K562 (cell line): ENCODE measurements at regions not wholly inside any gene's neighbourhood (a gene's known extent, or its start where the extent isn't known, plus 50 kb on each side); places are given as distances from the start of the nearest gene placed in this dataset.

Experiments
- ATAC-seq: fragments of 200-7000 bp; cut with Tn5 transposase; 3 replicates; pipeline ENCODE4 v1.9.1; 2020; ENCODE audit warnings: moderate library complexity
- BruUV-seq: library from RNA; stranded (reverse); fragments of 400-500 nt; replicated peaks from 2 replicates; lab custom pipeline; 2021; lab: Mats Ljungman, UMichigan
- CTCF ChIA-PET: fragments of 300-600 bp; formaldehyde crosslinking; extraction: SDS; loops from one replicate; lab custom pipeline; 2021; ENCODE audit warnings: low intra/inter-chr PET ratio; lab: Yijun Ruan, JAX
- POLR2A ChIA-PET: fragments of 300-600, 350-650 bp; sonication (Branson Sonifier 250); formaldehyde crosslinking; extraction: SDS; loops from one replicate; lab custom pipeline; 2021; ENCODE audit warnings: antibody characterized with exemption, inconsistent platforms; lab: Yijun Ruan, JAX
- DNase-seq, 4 experiments: peaks; one replicate each; pipeline versions ENCODE4 v3.0.0 to v3.0.0-alpha.2; 2011 to 2018; ENCODE audit warnings: low spot score in 3 of 4, mixed read lengths in 3 of 4; ENCODE audit errors: extremely low read depth in 1 of 4
- FAIRE-seq: peaks from 2 replicates; lab custom pipeline; 2011; peaks lifted over from hg19 to GRCh38; lab: Jason Lieb, UNC
- H2AFZ ChIP-seq: 2 replicates; pipeline ENCODE4 v1.6.0; 2011; ENCODE audit warnings: low read depth, low read length, control low read depth, inconsistent platforms
- H3K27ac ChIP-seq: fragments of 200-600 bp; 3 replicates; pipeline ENCODE4 v1.8.0; 2011; ENCODE audit warnings: low read depth, mild to moderate bottlenecking, control low read depth, inconsistent platforms, low read length, moderate library complexity, mixed read lengths; ENCODE audit errors: extremely low read depth
- H3K27me3 ChIP-seq, 2 experiments: fragments of 300-600 bp in 1 of 2; 2 replicates in 1 of 2; 3 replicates in 1 of 2; pipeline versions ENCODE4 v1.6.0 to v1.8.0; 2011; ENCODE audit warnings: inconsistent platforms in 2 of 2, low read length in 2 of 2, mild to moderate bottlenecking in 1 of 2, mixed read lengths in 1 of 2, moderate library complexity in 1 of 2; ENCODE audit not compliant: control insufficient read depth in 2 of 2, insufficient read depth in 2 of 2
- H3K36me3 ChIP-seq: fragments of 300-600 bp; 3 replicates; pipeline ENCODE4 v1.8.0; 2011; ENCODE audit warnings: mild to moderate bottlenecking, low read length, inconsistent platforms; ENCODE audit not compliant: control insufficient read depth, insufficient read depth
- H3K4me1 ChIP-seq, 2 experiments: fragments of 200-600 bp in 1 of 2; replicated peaks in 1 of 2; 2 replicates in 1 of 2; 3 replicates in 1 of 2; pipeline versions ENCODE4 v1.5.1 to v1.8.0; 2011; ENCODE audit warnings: inconsistent platforms in 2 of 2, low read length in 2 of 2, mild to moderate bottlenecking in 1 of 2, mixed read lengths in 1 of 2, moderate library complexity in 1 of 2; ENCODE audit not compliant: control insufficient read depth in 2 of 2, insufficient read depth in 2 of 2
- H3K4me2 ChIP-seq: 2 replicates; pipeline ENCODE4 v1.6.1; 2011; ENCODE audit warnings: low read length, control low read depth, inconsistent platforms, mixed read lengths; ENCODE audit not compliant: insufficient read depth
- H3K4me3 ChIP-seq: fragments of 200-600 bp; sonication (generic), shearing (Covaris generic); 2 replicates; pipeline ENCODE4 v1.5.1; 2016; ENCODE audit warnings: control low read depth, inconsistent platforms
- H3K79me2 ChIP-seq: fragments of 200-600 bp; 3 replicates; pipeline ENCODE4 v1.8.0; 2011; ENCODE audit warnings: low read length, inconsistent platforms; ENCODE audit not compliant: control insufficient read depth, insufficient read depth
- H3K9ac ChIP-seq, 2 experiments: 2 replicates each; pipeline versions ENCODE4 v1.6.0 to v1.6.1; 2011; ENCODE audit warnings: low read depth in 2 of 2, low read length in 2 of 2, control low read depth in 1 of 2, inconsistent platforms in 1 of 2, mild to moderate bottlenecking in 1 of 2, mixed read lengths in 1 of 2; ENCODE audit not compliant: insufficient read depth in 1 of 2
- H3K9me1 ChIP-seq: one replicate; pipeline ENCODE4 v1.6.0; 2011; ENCODE audit warnings: inconsistent platforms, mild to moderate bottlenecking, low read length, moderate library complexity; ENCODE audit not compliant: control insufficient read depth, insufficient read depth
- H3K9me3 ChIP-seq: replicated peaks from 2 replicates; pipeline ENCODE4 v1.5.1; 2011; ENCODE audit warnings: low read depth, low read length, inconsistent platforms; ENCODE audit not compliant: control insufficient read depth, insufficient read depth
- H4K20me1 ChIP-seq: replicated peaks from 2 replicates; pipeline ENCODE4 v1.6.1; 2011; ENCODE audit warnings: low read length, inconsistent platforms, mixed read lengths; ENCODE audit not compliant: control insufficient read depth, insufficient read depth
- EP300 ChIP-seq: IDR thresholded peaks from 2 replicates; pipeline ENCODE4 v1.6.1; 2012; ENCODE audit warnings: low read length, improper control_type of control experiment
- FOSL1 ChIP-seq: fragments of 200-800 bp; sonication (Bioruptor generic); conservative IDR thresholded peaks from 2 replicates; pipeline ENCODE4 v1.6.1; 2016; ENCODE audit warnings: missing genetic modification characterization, missing compliant biosample characterization
- GATA2 ChIP-seq: sonication (generic); formaldehyde crosslinking; IDR thresholded peaks from 2 replicates; pipeline ENCODE4 v1.4.0; 2020; ENCODE audit warnings: mild to moderate bottlenecking, missing genetic modification reagents
- SREBF1 ChIP-seq: fragments of 150-350 bp; IDR thresholded peaks from 2 replicates; pipeline ENCODE4 v1.6.1; 2014; ENCODE audit warnings: antibody characterized with exemption, low read depth, low read length, borderline replicate concordance
- TEAD1 ChIP-seq, 2 experiments: fragments of 450-650 bp in 1 of 2; sonication (generic) in 1 of 2; formaldehyde crosslinking; IDR thresholded peaks; 2 replicates each; pipeline versions ENCODE4 v1.4.0 to v1.8.0; 2020 to 2022; ENCODE audit warnings: mild to moderate bottlenecking in 2 of 2, missing genetic modification reagents in 1 of 2
- ZBTB8A ChIP-seq: fragments of 450-650 bp; IDR thresholded peaks from 2 replicates; pipeline ENCODE4 v1.6.1; 2018; ENCODE audit warnings: mild to moderate bottlenecking, moderate library complexity; ENCODE audit not compliant: partially characterized antibody
- WGBS: fragments of 100-300 bp; shearing (Covaris generic); methylation state at CpG from one replicate; pipeline ENCODE4 v1.1.6; 2016; ENCODE audit warnings: low coverage, mixed read lengths; ENCODE audit not compliant: insufficient coverage; ENCODE audit errors: missing lambda C conversion rate; 5-methylcytosine and 5-hydroxymethylcytosine counted together
- in situ Hi-C: fragments of 300-500 bp; cut with MboI; formaldehyde crosslinking; loops from 4 replicates; pipeline ENCODE4 v1.15.0; 2018; ENCODE audit warnings: inconsistent platforms, mixed read lengths
- intact Hi-C: fragments of 100-400 bp; cut with micrococcal nuclease; formaldehyde crosslinking; loops from 2 replicates; pipeline ENCODE4 v1.14.2; 2022
- TF ChIP-seq, protein P1 (sequence below): fragments of 250-450 bp; sonication (Bioruptor Pico); IDR thresholded peaks from 2 replicates; pipeline ENCODE4 v1.4.0; 2020; ENCODE audit warnings: mild to moderate bottlenecking, moderate library complexity
- TF ChIP-seq, protein P2 (sequence below), 2 experiments: fragments of 450-650 bp; IDR thresholded peaks; 2 replicates each; pipeline ENCODE4 v1.6.1; 2016; ENCODE audit warnings: mild to moderate bottlenecking in 2 of 2, borderline replicate concordance in 1 of 2, low read depth in 1 of 2, moderate library complexity in 1 of 2

DNA sequence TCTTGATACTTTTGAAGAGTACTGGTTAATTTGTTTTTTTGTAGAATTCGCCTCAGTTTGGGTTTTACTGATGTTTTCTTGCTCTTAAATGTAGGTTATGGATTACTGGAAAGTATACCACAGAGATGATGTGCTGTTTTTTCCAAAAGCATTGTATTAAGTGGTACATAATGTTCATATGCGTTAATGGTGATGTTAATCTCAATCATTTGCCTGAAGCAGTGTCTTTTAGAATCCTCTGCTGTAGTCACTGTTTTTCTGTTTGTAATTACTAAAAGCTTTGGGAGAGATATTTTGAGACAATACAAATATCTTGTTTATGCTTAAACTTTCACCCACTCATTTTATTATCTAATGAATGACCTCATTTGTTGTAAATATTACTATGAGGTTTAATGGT is 163.4 kb upstream of the LRP1B start:
- Histone ChIP-seq H2AFZ (no peak overlapping the region), H3K9me1 (no peaks in the 10 kb centered on the region), H4K20me1 (no peaks in the 10 kb centered on the region), H3K4me1 (no peaks in the 10 kb centered on the region), H3K79me2 (no peaks in the 10 kb centered on the region), H3K9me3 (no peaks in the 10 kb centered on the region), H3K36me3 (no peaks in the 10 kb centered on the region), H3K27me3 (no peaks in the 10 kb centered on the region), H3K4me3 (no peak overlapping the region), H3K4me2 (no peak overlapping the region), H3K27ac (no peak overlapping the region), H3K9ac (no peak overlapping the region)
- intact Hi-C loops (no loop called here), in situ Hi-C loops (no loop called here)
- FAIRE-seq (no peak), ATAC-seq (no peak), DNase-seq (no peak)
- WGBS, result 0% methylated on average over 2 of the region's 2 CpGs
- no TSS peak for BruUV-seq
- CTCF ChIA-PET, result no interaction called here
- POLR2A ChIA-PET, result no interaction called here
- TF ChIP-seq ZBTB8A (no peak), EP300 (no peak), GATA2 (CRISPR knock-in tag) (no peak), FOSL1 (tag) (no peak), TEAD1 (CRISPR knock-in tag; IDR thresholded peaks at IDR 0.05) (no peak), SREBF1 (no peak)
- TF ChIP-seq, protein P1, sequence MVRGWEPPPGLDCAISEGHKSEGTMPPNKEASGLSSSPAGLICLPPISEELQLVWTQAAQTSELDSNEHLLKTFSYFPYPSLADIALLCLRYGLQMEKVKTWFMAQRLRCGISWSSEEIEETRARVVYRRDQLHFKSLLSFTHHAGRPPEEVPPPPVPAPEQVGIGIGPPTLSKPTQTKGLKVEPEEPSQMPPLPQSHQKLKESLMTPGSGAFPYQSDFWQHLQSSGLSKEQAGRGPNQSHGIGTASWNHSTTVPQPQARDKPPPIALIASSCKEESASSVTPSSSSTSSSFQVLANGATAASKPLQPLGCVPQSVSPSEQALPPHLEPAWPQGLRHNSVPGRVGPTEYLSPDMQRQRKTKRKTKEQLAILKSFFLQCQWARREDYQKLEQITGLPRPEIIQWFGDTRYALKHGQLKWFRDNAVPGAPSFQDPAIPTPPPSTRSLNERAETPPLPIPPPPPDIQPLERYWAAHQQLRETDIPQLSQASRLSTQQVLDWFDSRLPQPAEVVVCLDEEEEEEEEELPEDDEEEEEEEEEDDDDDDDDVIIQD (CRISPR knock-in tag), result no peak
- TF ChIP-seq, protein P2, sequence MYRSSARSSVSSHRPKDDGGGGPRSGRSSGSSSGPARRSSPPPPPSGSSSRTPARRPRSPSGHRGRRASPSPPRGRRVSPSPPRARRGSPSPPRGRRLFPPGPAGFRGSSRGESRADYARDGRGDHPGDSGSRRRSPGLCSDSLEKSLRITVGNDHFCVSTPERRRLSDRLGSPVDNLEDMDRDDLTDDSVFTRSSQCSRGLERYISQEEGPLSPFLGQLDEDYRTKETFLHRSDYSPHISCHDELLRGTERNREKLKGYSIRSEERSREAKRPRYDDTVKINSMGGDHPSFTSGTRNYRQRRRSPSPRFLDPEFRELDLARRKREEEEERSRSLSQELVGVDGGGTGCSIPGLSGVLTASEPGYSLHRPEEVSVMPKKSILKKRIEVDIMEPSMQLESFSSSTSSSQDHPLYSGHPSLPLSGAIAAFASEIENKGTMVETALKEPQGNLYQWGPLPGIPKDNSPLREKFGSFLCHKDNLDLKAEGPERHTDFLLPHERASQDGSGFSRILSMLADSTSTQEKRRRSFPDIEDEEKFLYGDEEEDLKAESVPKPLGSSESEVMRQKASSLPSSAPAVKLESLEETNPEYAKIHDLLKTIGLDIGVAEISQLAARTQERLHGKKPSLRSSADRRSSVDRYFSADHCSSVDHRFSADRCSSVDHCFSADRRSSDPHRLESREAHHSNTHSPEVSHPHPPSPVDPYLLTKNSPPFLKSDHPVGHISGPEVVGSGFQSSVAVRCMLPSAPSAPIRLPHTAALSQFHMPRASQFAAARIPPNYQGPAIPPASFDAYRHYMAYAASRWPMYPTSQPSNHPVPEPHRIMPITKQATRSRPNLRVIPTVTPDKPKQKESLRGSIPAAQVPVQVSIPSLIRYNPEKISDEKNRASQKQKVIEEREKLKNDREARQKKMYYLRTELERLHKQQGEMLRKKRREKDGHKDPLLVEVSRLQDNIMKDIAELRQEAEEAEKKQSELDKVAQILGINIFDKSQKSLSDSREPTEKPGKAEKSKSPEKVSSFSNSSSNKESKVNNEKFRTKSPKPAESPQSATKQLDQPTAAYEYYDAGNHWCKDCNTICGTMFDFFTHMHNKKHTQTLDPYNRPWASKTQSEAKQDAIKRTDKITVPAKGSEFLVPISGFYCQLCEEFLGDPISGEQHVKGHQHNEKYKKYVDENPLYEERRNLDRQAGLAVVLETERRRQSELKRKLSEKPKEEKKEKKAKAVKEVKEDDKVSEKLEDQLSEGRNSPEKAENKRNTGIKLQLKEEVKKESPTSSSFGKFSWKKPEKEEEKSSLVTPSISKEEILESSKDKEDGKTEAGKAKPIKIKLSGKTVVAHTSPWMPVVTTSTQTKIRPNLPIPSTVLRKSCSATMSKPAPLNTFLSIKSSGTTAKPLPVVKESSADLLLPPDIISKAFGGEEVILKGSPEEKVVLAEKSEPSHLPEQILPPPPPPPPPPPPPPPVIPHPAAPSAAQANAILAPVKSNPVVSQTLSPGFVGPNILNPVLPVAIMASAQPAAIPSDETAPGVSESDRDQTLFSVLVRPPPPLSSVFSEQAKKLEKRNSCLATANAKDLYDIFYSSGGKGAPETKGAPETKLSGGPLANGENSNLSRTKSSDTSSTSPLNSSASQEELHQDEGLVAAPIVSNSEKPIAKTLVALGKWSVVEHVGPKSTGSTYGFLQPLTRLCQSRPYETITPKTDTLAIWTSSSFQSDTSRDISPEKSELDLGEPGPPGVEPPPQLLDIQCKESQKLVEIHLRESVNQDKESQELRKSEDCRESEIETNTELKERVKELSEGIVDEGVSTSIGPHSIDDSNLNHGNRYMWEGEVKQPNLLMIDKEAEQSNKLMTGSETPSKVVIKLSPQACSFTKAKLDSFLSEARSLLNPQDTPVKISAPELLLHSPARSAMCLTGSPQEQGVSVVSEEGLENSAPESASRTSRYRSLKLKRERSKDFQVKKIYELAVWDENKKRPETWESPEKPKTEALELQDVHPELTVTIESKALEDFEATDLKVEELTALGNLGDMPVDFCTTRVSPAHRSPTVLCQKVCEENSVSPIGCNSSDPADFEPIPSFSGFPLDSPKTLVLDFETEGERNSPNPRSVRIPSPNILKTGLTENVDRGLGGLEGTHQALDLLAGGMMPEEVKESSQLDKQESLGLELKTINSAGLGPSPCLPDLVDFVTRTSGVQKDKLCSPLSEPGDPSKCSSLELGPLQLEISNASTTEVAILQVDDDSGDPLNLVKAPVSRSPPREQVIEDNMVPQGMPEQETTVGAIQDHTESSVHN (IDR thresholded peaks at IDR 0.05; ENCODE audit: borderline replicate concordance in 1 of 2, low read depth in 1 of 2), result no peak
